GM12878 (cell line): ENCODE measurements at regions not wholly inside any gene's neighbourhood (a gene's known extent, or its start where the extent isn't known, plus 50 kb on each side); places are given as distances from the start of the nearest gene placed in this dataset.

ENCODE experiments used
- ATAC-seq: fragments of 200-7000 bp; cut with Tn5 transposase; 3 replicates; pipeline ENCODE4 v1.9.1; 2020; ENCODE audit warnings: mild to moderate bottlenecking, moderate library complexity
- BruUV-seq: library from RNA; stranded (reverse); fragments of 400-500 nt; replicated peaks from 2 replicates; lab custom pipeline; 2021; lab: Mats Ljungman, UMichigan
- CTCF ChIA-PET: fragments of 300-600 bp; sonication (Branson Sonifier 250); formaldehyde crosslinking; extraction: SDS; loops from one replicate; lab custom pipeline; 2021; ENCODE audit warnings: inconsistent platforms; lab: Yijun Ruan, JAX
- POLR2A ChIA-PET: fragments of 350-600 bp; formaldehyde crosslinking; extraction: SDS; loops from one replicate; lab custom pipeline; 2021; ENCODE audit warnings: inconsistent platforms; lab: Charles Lee
- RAD21 ChIA-PET: fragments of 300-600 bp; sonication (Branson Sonifier 250); formaldehyde crosslinking; loops from one replicate; lab custom pipeline; 2023; ENCODE audit warnings: antibody characterized with exemption; ENCODE audit not compliant: unreplicated experiment; lab: Charles Lee
- SMC1A ChIA-PET: fragments of 300-600 bp; sonication (Branson Sonifier 250); formaldehyde crosslinking; loops from one replicate; lab custom pipeline; 2023; ENCODE audit not compliant: unreplicated experiment, uncharacterized antibody; lab: Charles Lee
- DNase-seq: peaks from one replicate; pipeline ENCODE4 v3.0.0-alpha.2; 2011; ENCODE audit warnings: low read depth, low spot score
- FAIRE-seq: peaks from 3 replicates; lab custom pipeline; 2011; peaks lifted over from hg19 to GRCh38; lab: Jason Lieb, UNC
- H2AFZ ChIP-seq: 2 replicates; pipeline ENCODE4 v1.6.0; 2011; ENCODE audit warnings: low read depth, low read length, control low read depth; ENCODE audit not compliant: control insufficient read depth
- H3K27ac ChIP-seq: 2 replicates; pipeline ENCODE4 v1.5.1; 2011; ENCODE audit warnings: control low read depth; ENCODE audit not compliant: control insufficient read depth, insufficient read depth
- H3K27me3 ChIP-seq, 2 experiments: replicated peaks in 1 of 2; 2 replicates each; pipeline versions ENCODE4 v1.6.0 to v1.6.1; 2011; ENCODE audit warnings: low read length in 1 of 2; ENCODE audit not compliant: control insufficient read depth in 2 of 2, insufficient read depth in 2 of 2
- H3K36me3 ChIP-seq, 2 experiments: 2 replicates each; pipeline ENCODE4 v1.5.1; 2011; ENCODE audit warnings: low read length in 1 of 2; ENCODE audit not compliant: control insufficient read depth in 2 of 2, insufficient read depth in 2 of 2
- H3K4me1 ChIP-seq: 2 replicates; pipeline ENCODE4 v1.6.1; 2011; ENCODE audit warnings: mild to moderate bottlenecking, low read length, moderate library complexity, mixed read lengths; ENCODE audit not compliant: control insufficient read depth, insufficient read depth
- H3K4me2 ChIP-seq: 2 replicates; pipeline ENCODE4 v1.6.0; 2011; ENCODE audit warnings: control low read depth; ENCODE audit not compliant: control insufficient read depth, insufficient read depth
- H3K4me3 ChIP-seq: fragments of 200-600 bp; sonication (generic); 2 replicates; pipeline ENCODE4 v1.5.1; 2016
- H3K79me2 ChIP-seq: 2 replicates; pipeline ENCODE4 v1.6.0; 2011; ENCODE audit warnings: low read length; ENCODE audit not compliant: control insufficient read depth, insufficient read depth
- H3K9ac ChIP-seq: 2 replicates; pipeline ENCODE4 v1.8.0; 2011; ENCODE audit warnings: low read length, control low read depth, mixed read lengths; ENCODE audit not compliant: control insufficient read depth, insufficient read depth
- H3K9me3 ChIP-seq: replicated peaks from 3 replicates; pipeline ENCODE4 v1.5.1; 2011; ENCODE audit warnings: mild to moderate bottlenecking, low read length; ENCODE audit not compliant: control insufficient read depth, insufficient read depth
- H4K20me1 ChIP-seq: 2 replicates; pipeline ENCODE4 v1.6.0; 2011; ENCODE audit not compliant: control insufficient read depth, insufficient read depth
- BHLHE40 ChIP-seq, 2 experiments: fragments of 450-650 bp in 1 of 2; IDR thresholded peaks; 2 replicates each; pipeline ENCODE4 v1.6.1; 2011 to 2017; ENCODE audit warnings: low read depth in 2 of 2, borderline replicate concordance in 1 of 2, improper control_type of control experiment in 1 of 2, low read length in 1 of 2, mild to moderate bottlenecking in 1 of 2
- GATAD2B ChIP-seq: fragments of 450-650 bp; conservative IDR thresholded peaks from 2 replicates; pipeline ENCODE4 v1.6.1; 2017; ENCODE audit warnings: low read depth, mild to moderate bottlenecking, moderate library complexity
- HDGF ChIP-seq: fragments of 450-650 bp; IDR thresholded peaks from 2 replicates; pipeline ENCODE4 v1.6.1; 2016; ENCODE audit warnings: antibody characterized with exemption
- IRF4 ChIP-seq: IDR thresholded peaks from 2 replicates; pipeline ENCODE4 v1.6.1; 2011; ENCODE audit warnings: low read depth, low read length
- MTA3 ChIP-seq: IDR thresholded peaks from 2 replicates; pipeline ENCODE4 v1.6.1; 2012; ENCODE audit warnings: low read length, inconsistent platforms, borderline replicate concordance
- NR2C1 ChIP-seq: fragments of 450-650 bp; IDR thresholded peaks from 2 replicates; pipeline ENCODE4 v1.6.1; 2017; ENCODE audit warnings: antibody characterized with exemption, mild to moderate bottlenecking, moderate library complexity
- PAX5 ChIP-seq: IDR thresholded peaks from 2 replicates; pipeline ENCODE4 v1.6.1; 2011; ENCODE audit warnings: low read depth, low read length, borderline replicate concordance
- SMARCA5 ChIP-seq: fragments of 450-650 bp; IDR thresholded peaks from 2 replicates; pipeline ENCODE4 v1.6.1; 2017; ENCODE audit warnings: mild to moderate bottlenecking
- SMC3 ChIP-seq: IDR thresholded peaks from 2 replicates; pipeline ENCODE4 v1.6.1; 2011; ENCODE audit warnings: low read length, improper control_type of control experiment, borderline replicate concordance
- SP1 ChIP-seq: IDR thresholded peaks from one replicate; pipeline ENCODE4 v1.6.1; 2011; ENCODE audit warnings: low read depth, low read length
- SREBF1 ChIP-seq: IDR thresholded peaks from 2 replicates; pipeline ENCODE4 v1.6.1; 2012; ENCODE audit warnings: mild to moderate bottlenecking, low read length
- STAT1 ChIP-seq: fragments of 450-650 bp; conservative IDR thresholded peaks from 2 replicates; pipeline ENCODE4 v1.6.1; 2014; ENCODE audit warnings: antibody characterized with exemption, mild to moderate bottlenecking
- TCF3 ChIP-seq: IDR thresholded peaks from 2 replicates; pipeline ENCODE4 v1.6.1; 2012; ENCODE audit warnings: low read depth, mild to moderate bottlenecking, low read length, borderline replicate concordance; ENCODE audit not compliant: insufficient read depth
- YBX1 ChIP-seq: fragments of 450-650 bp; IDR thresholded peaks from 2 replicates; pipeline ENCODE4 v1.6.1; 2016; ENCODE audit warnings: antibody characterized with exemption
- ZNF274 ChIP-seq: IDR thresholded peaks from one replicate; pipeline ENCODE4 v1.8.0; 2011; ENCODE audit not compliant: insufficient read length, insufficient read depth
- WGBS: methylation state at CpG from one replicate; pipeline ENCODE4 v1.1.6; 2016; ENCODE audit warnings: low lambda C conversion rate; ENCODE audit not compliant: insufficient replicate concordance, insufficient coverage; ENCODE audit errors: missing lambda C conversion rate; 5-methylcytosine and 5-hydroxymethylcytosine counted together
- in situ Hi-C: fragments of 300-500 bp; cut with MboI; formaldehyde crosslinking; loops from 9 replicates; pipeline ENCODE4 v1.14.3; 2018; ENCODE audit warnings: mixed read lengths
- intact Hi-C: fragments of 100-400 bp; cut with micrococcal nuclease; formaldehyde crosslinking; loops from one replicate; pipeline ENCODE4 v1.14.2; 2022; ENCODE audit not compliant: unreplicated experiment
- TF ChIP-seq, protein P1 (sequence below): IDR thresholded peaks from 2 replicates; pipeline ENCODE4 v1.6.1; 2012; ENCODE audit warnings: low read length, inconsistent platforms
- TF ChIP-seq, protein P2 (sequence below): IDR thresholded peaks from 2 replicates; pipeline ENCODE4 v1.6.1; 2012; ENCODE audit warnings: low read depth, low read length, improper control_type of control experiment
- TF ChIP-seq, protein P3 (sequence below): fragments of 450-650 bp; IDR thresholded peaks from 2 replicates; pipeline ENCODE4 v1.6.1; 2016; ENCODE audit warnings: mild to moderate bottlenecking

DNA sequence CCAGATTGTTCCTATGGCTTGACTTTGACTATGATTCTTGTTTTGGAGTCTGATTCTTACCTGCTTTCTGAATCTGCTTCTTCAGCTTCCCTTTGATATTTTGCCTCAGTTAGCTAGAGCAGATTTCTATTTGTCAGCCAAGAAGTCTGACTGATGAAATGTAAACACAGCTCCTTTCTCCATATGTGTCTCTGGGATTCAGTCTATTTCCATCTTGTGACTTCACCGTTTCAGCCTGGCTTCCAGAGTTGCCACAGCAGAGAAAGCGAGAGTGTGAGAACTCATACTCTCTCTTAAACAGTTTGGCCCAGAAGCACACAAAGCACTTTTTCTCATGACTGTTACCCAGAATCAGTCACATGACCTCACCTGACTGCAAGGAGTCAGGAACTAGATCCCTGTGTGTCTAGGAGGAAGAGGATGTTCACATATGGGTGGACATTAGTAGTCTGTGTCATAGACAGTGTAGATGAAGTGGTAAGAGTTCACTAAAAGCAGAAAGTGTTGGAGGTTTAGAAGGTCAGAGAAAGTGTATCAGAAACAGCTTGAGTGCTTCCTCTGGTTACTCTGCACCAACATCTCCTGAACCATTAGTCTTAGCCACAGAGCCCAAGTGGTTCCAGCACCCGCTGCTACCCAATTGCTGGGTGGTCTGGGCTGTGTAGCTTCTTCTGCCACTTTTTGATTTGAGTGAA is 103.4 kb upstream of the CDK6 start:
- no peaks in the 10 kb centered on the region for H4K20me1 ChIP-seq
- no peak overlapping the region for H3K9ac ChIP-seq
- TF ChIP-seq ZNF274 (peak; percentile 39), NR2C1 (no peak), SP1 (no peak)
- TF ChIP-seq, all 136 proteins: peak for 1
- H3K9me3 ChIP-seq = peaks cover 8% of the 10 kb centered on the region
- in situ Hi-C loops (no loop called here), intact Hi-C loops (no loop called here)
- H2AFZ ChIP-seq = no peak overlapping the region
- CTCF ChIA-PET = interaction anchor here (0.9 kb wide), 1 partner anchor 79 kb away, joined by 4 read pairs; no protein-coding TSS in a partner anchor
- H3K79me2 ChIP-seq = no peaks in the 10 kb centered on the region
- SMC1A ChIA-PET = no interaction called here
- H3K4me2 ChIP-seq = no peak overlapping the region
- no peak overlapping the region for H3K4me3 ChIP-seq
- no peak for DNase-seq
- H3K36me3 ChIP-seq = no peaks in the 10 kb centered on the region
- no TSS peak for BruUV-seq
- no peak for ATAC-seq
- H3K4me1 ChIP-seq = no peaks in the 10 kb centered on the region
- RAD21 ChIA-PET = no interaction called here
- POLR2A ChIA-PET = no interaction called here
- WGBS = 54% methylated on average over 3 of the region's 3 CpGs
- no peak overlapping the region for H3K27ac ChIP-seq
- FAIRE-seq = no peak
- no peaks in the 10 kb centered on the region for H3K27me3 ChIP-seq

DNA sequence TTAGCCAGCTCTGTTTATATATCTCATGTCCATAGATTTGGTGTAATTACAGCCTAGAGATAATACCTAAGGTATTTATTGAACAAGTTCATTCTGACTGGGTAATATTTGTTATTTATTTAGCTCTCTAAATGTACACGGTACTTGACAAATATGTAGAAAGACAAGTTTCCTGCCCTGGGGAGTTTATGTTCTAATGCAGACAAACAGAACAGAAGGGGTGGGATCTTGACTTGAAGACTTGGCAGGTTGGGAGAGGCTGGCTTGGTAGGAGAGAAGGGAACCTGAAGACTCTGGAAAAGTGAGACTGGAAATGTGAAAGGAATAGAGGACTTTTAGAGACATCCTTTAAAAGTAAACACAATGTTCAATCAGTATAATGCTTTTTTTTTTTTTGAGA is 97.7 kb upstream of the CDK6 start:
- Histone ChIP-seq H3K4me3 (no peak overlapping the region), H4K20me1 (no peaks in the 10 kb centered on the region), H2AFZ (no peak overlapping the region), H3K9ac (no peak overlapping the region), H3K9me3 (no peaks in the 10 kb centered on the region; the same call in 1 of the 3 replicates), H3K79me2 (no peaks in the 10 kb centered on the region), H3K4me2 (no peak overlapping the region), H3K36me3 (no peaks in the 10 kb centered on the region), H3K4me1 (no peaks in the 10 kb centered on the region), H3K27ac (no peak overlapping the region), H3K27me3 (no peaks in the 10 kb centered on the region)
- WGBS = 44% methylated on average over 1 of the region's 1 CpG
- intact Hi-C loops (no loop called here), in situ Hi-C loops (no loop called here)
- ChIA-PET RAD21 (no interaction called here), CTCF (interaction anchor here (1.1 kb wide), 1 partner anchor 258 kb away, joined by 3 read pairs; no protein-coding TSS in a partner anchor), POLR2A (no interaction called here), SMC1A (no interaction called here)
- FAIRE-seq = no peak
- no TSS peak for BruUV-seq
- no peak for ATAC-seq
- no peak for DNase-seq
- TF ChIP-seq PAX5 (no peak), YBX1 (no peak), IRF4 (no peak), SMARCA5 (no peak), GATAD2B (no peak), STAT1 (no peak), HDGF (no peak), BHLHE40 (IDR thresholded peaks at IDR 0.05; ENCODE audit: borderline replicate concordance in 1 of 2, low read depth in 2 of 2, low read length in 1 of 2) (no peak), SMC3 (no peak), TCF3 (no peak), SREBF1 (no peak), MTA3 (no peak)
- TF ChIP-seq, protein P1, sequence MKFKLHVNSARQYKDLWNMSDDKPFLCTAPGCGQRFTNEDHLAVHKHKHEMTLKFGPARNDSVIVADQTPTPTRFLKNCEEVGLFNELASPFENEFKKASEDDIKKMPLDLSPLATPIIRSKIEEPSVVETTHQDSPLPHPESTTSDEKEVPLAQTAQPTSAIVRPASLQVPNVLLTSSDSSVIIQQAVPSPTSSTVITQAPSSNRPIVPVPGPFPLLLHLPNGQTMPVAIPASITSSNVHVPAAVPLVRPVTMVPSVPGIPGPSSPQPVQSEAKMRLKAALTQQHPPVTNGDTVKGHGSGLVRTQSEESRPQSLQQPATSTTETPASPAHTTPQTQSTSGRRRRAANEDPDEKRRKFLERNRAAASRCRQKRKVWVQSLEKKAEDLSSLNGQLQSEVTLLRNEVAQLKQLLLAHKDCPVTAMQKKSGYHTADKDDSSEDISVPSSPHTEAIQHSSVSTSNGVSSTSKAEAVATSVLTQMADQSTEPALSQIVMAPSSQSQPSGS = no peak
- TF ChIP-seq, protein P2, sequence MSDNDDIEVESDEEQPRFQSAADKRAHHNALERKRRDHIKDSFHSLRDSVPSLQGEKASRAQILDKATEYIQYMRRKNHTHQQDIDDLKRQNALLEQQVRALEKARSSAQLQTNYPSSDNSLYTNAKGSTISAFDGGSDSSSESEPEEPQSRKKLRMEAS = no peak
- TF ChIP-seq, protein P3, sequence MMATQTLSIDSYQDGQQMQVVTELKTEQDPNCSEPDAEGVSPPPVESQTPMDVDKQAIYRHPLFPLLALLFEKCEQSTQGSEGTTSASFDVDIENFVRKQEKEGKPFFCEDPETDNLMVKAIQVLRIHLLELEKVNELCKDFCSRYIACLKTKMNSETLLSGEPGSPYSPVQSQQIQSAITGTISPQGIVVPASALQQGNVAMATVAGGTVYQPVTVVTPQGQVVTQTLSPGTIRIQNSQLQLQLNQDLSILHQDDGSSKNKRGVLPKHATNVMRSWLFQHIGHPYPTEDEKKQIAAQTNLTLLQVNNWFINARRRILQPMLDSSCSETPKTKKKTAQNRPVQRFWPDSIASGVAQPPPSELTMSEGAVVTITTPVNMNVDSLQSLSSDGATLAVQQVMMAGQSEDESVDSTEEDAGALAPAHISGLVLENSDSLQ = no peak
